Tibial nerve (tissue), 4 donors: ENCODE measurements at regions not wholly inside any gene's neighbourhood (a gene's known extent, or its start where the extent isn't known, plus 50 kb on each side); places are given as distances from the start of the nearest gene placed in this dataset.
"Not testable (repeated sequence)": the region's sequence is repeated elsewhere in the genome, so short reads cannot be mapped to it uniquely, and the experiment has no call there.

ENCODE experiments used
- DNase-seq, 2 donors: peaks; one replicate each; pipeline ENCODE4 v3.0.0-alpha.2; 2019; ENCODE audit warnings: low spot score in 2 of 2
- H3K27ac ChIP-seq, 4 donors: fragments of 200-600 bp; sonication (generic) in 3 of 4; one replicate each; pipeline ENCODE4 v1.5.1; 2017 to 2019; ENCODE audit warnings: mild to moderate bottlenecking in 1 of 4
- H3K27me3 ChIP-seq, 2 donors: fragments of 200-600 bp; sonication (generic) in 1 of 2; one replicate each; pipeline versions ENCODE4 v1.5.1 to v1.6.0; 2017 to 2019
- H3K36me3 ChIP-seq, 3 donors: fragments of 200-600 bp; sonication (generic); one replicate each; pipeline ENCODE4 v1.5.1; 2018 to 2019
- H3K4me1 ChIP-seq, 4 donors: fragments of 200-600 bp; sonication (generic) in 3 of 4; one replicate each; pipeline ENCODE4 v1.5.1; 2017 to 2019
- H3K4me3 ChIP-seq, 4 donors: fragments of 200-600 bp; sonication (generic) in 3 of 4; one replicate each; pipeline ENCODE4 v1.5.1; 2017 to 2019; ENCODE audit warnings: mild to moderate bottlenecking in 1 of 4, moderate library complexity in 1 of 4
- H3K9me3 ChIP-seq, 4 donors: fragments of 200-600 bp; sonication (generic) in 3 of 4; one replicate each; pipeline ENCODE4 v1.5.1; 2017 to 2019
- CTCF ChIP-seq, 5 experiments: fragments of 200-600 bp in 3 of 5; fragments of 450-650 bp in 2 of 5; sonication (generic) in 3 of 5; IDR thresholded peaks; one replicate each; pipeline ENCODE4 v1.5.1; 2016 to 2019; ENCODE audit warnings: antibody characterized with exemption in 5 of 5, mild to moderate bottlenecking in 3 of 5, moderate library complexity in 2 of 5
- EP300 ChIP-seq, 2 donors: sonication (generic); formaldehyde crosslinking; IDR thresholded peaks; one replicate each; pipeline ENCODE4 v1.6.1; 2017; ENCODE audit warnings: antibody characterized with exemption in 2 of 2, mild to moderate bottlenecking in 1 of 2
- POLR2A ChIP-seq, 2 donors: fragments of 450-650 bp; IDR thresholded peaks; one replicate each; pipeline ENCODE4 v1.6.1; 2017; ENCODE audit warnings: antibody characterized with exemption in 2 of 2, mild to moderate bottlenecking in 2 of 2, moderate library complexity in 2 of 2
- WGBS, 2 donors: methylation state at CpG; one replicate each; pipeline ENCODE4 v1.1.5; 2018; 5-methylcytosine and 5-hydroxymethylcytosine counted together

- no peaks in the 10 kb centered on the region for H3K4me1 ChIP-seq
- 77 to 84% methylated on average over 3 of the region's 3 CpGs for WGBS, 2 donors
- no peaks in the 10 kb centered on the region for H3K9me3 ChIP-seq
- DNase-seq, result no peak
- no peaks in the 10 kb centered on the region for H3K27me3 ChIP-seq
- no peaks in the 10 kb centered on the region for H3K36me3 ChIP-seq
- H3K4me3 ChIP-seq, result no peak overlapping the region
- TF ChIP-seq POLR2A (IDR thresholded peaks at IDR 0.05) (no peak), EP300 (IDR thresholded peaks at IDR 0.05) (no peak), CTCF (IDR thresholded peaks at IDR 0.05) (no peak)
- H3K27ac ChIP-seq, result no peak overlapping the region
Observed at GRCh38 chr14:88967299-88967698, 142.8 kb downstream of the TTC8 start.

- Histone ChIP-seq H3K27me3 (no peaks in the 10 kb centered on the region), H3K36me3 (no peaks in the 10 kb centered on the region), H3K4me3 (no peak overlapping the region), H3K4me1 (no peaks in the 10 kb centered on the region), H3K27ac (no peak overlapping the region), H3K9me3 (peaks cover 0 to 6% (median 0%) of the 10 kb centered on the region in 4 donors)
- no peak for TF ChIP-seq POLR2A (IDR thresholded peaks at IDR 0.05)
- no peak for TF ChIP-seq CTCF (IDR thresholded peaks at IDR 0.05)
- no peak for TF ChIP-seq EP300 (IDR thresholded peaks at IDR 0.05)
- no peak for DNase-seq
- WGBS, 2 donors, result 32 to 37% methylated on average over 3 of the region's 3 CpGs
Observed at GRCh38 chr14:88975043-88975830, 150.8 kb downstream of the TTC8 start.

- no peaks in the 10 kb centered on the region for H3K4me1 ChIP-seq
- 51 to 72% methylated on average over 2 of the region's 2 CpGs for WGBS, 2 donors
- no peak for TF ChIP-seq CTCF (IDR thresholded peaks at IDR 0.05)
- no peak for TF ChIP-seq POLR2A (IDR thresholded peaks at IDR 0.05)
- no peak for TF ChIP-seq EP300 (IDR thresholded peaks at IDR 0.05)
- DNase-seq, result no peak
- H3K4me3 ChIP-seq, result no peak overlapping the region
- H3K27me3 ChIP-seq, result no peaks in the 10 kb centered on the region
- no peak overlapping the region for H3K27ac ChIP-seq
- H3K36me3 ChIP-seq, result no peaks in the 10 kb centered on the region
- H3K9me3 ChIP-seq, result peaks cover 0 to 12% (median 0%) of the 10 kb centered on the region in 4 donors
Observed at GRCh38 chr14:88975926-88976325, 151.5 kb downstream of the TTC8 start.

GRCh38 chr14:88980907-88981306 is 156.5 kb downstream of the TTC8 start:
- not testable (repeated sequence) for H3K36me3 ChIP-seq, H3K27ac ChIP-seq

GRCh38 chr14:88981948-88982347 is 157.5 kb downstream of the TTC8 start:
- TF ChIP-seq POLR2A (IDR thresholded peaks at IDR 0.05), result no peak
- no peak for TF ChIP-seq EP300 (IDR thresholded peaks at IDR 0.05)
- no peak for TF ChIP-seq CTCF (IDR thresholded peaks at IDR 0.05)
- Histone ChIP-seq H3K9me3 (peaks cover 0 to 20% (median 0%) of the 10 kb centered on the region in 4 donors), H3K4me1 (no peaks in the 10 kb centered on the region), H3K36me3 (no peaks in the 10 kb centered on the region), H3K4me3 (no peak overlapping the region), H3K27ac (no peak overlapping the region), H3K27me3 (no peaks in the 10 kb centered on the region)
- DNase-seq, result no peak
- 83 to 87% methylated on average over 4 of the region's 4 CpGs for WGBS, 2 donors

More at GRCh38 chr14:88980907-88981306, 156.5 kb downstream of the TTC8 start:
- H3K4me3 ChIP-seq, DNase-seq, H3K27me3 ChIP-seq, H3K4me1 ChIP-seq: not testable (repeated sequence)
- WGBS, 2 donors, result 58 to 77% methylated on average over 4 of the region's 4 CpGs
- peaks cover 0 to 20% (median 0%) of the 10 kb centered on the region in 4 donors for H3K9me3 ChIP-seq
